Ishikawa (cell line): ENCODE measurements at regions not wholly inside any gene's neighbourhood (a gene's known extent, or its start where the extent isn't known, plus 50 kb on each side); places are given as distances from the start of the nearest gene placed in this dataset.

Source experiments
- EGR1 ChIP-seq: IDR thresholded peaks from 2 replicates; pipeline ENCODE4 v1.6.1; 2012
- RAD21 ChIP-seq: IDR thresholded peaks from 2 replicates; pipeline ENCODE4 v1.6.1; 2012; ENCODE audit warnings: low read depth
- REST ChIP-seq: IDR thresholded peaks from 2 replicates; pipeline ENCODE4 v1.6.1; 2012; ENCODE audit warnings: low read depth, mild to moderate bottlenecking
- TAF1 ChIP-seq: IDR thresholded peaks from 2 replicates; pipeline ENCODE4 v1.6.1; 2012; ENCODE audit warnings: low read depth, mild to moderate bottlenecking

DNA sequence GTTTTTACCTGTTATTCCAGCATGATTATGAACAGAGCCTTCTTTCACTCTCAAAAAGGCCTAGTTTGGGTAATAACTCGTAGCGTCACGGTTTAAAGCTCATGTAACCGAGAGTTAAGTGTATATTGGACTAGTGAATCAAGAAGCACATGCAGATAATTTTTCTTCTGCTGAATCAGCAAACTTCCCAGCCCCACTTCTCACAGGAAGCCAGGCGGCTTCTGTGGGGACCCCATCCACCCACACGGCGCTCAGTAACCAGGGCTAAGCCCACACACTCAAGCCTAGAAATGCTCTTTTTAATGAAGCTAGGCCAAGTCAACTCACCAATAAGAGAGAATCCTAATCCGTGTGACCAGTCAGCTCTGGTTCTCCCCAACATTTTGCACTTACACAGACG, 191.2 kb upstream of the MGMT start:
- TF ChIP-seq TAF1 (no peak), RAD21 (no peak), EGR1 (no peak), REST (no peak)
